ENCODE measurements at regions not wholly inside any gene's neighbourhood (a gene's known extent, or its start where the extent isn't known, plus 50 kb on each side); places are given as distances from the start of the nearest gene placed in this dataset.

- Mint-ChIP-seq H3K36me3 (no peaks in the 10 kb centered on the region), H3K4me1 (no peaks in the 10 kb centered on the region), H3K9me3 (no peaks in the 10 kb centered on the region), H3K4me3 (no peak overlapping the region), H3K27ac (no peak overlapping the region), H3K27me3 (peaks cover 0 to 29% (median 26%) of the 10 kb centered on the region in 3 donors)
- no peak for ATAC-seq (ENCODE audit: low read depth in 2 of 2)
- no peak for DNase-seq
Measured at GRCh38 chr10:78454123-78454645, 420.5 kb downstream of the RPS24 start.

DNA sequence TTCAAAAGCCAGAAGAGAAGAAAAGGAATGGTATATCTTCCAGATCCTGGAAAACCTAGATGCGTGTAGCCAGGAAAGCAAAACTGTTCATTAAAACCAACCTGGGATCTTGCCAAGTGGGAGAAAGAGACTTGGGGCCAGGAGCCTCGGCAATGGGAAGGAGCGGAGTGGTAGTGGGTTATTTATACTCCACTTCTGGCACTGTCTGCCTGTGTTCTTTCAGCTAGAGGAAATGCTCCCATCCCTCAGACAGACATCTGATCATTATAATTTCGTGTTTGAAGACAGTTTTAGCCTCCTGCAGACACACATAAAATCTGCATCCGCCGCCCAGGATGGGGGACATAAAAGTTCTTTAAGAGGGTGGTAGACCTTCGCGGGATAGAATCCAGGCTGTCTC is 421.6 kb downstream of the RPS24 start:
- no peak overlapping the region for H3K4me3 Mint-ChIP-seq
- H3K27ac Mint-ChIP-seq, result no peak overlapping the region
- DNase-seq (no peak), ATAC-seq (ENCODE audit: low read depth in 2 of 2) (no peak)
- H3K4me1 Mint-ChIP-seq, result no peaks in the 10 kb centered on the region
- no peaks in the 10 kb centered on the region for H3K9me3 Mint-ChIP-seq
- peaks cover 0 to 29% (median 26%) of the 10 kb centered on the region in 3 donors for H3K27me3 Mint-ChIP-seq
- H3K36me3 Mint-ChIP-seq, result no peaks in the 10 kb centered on the region

DNA sequence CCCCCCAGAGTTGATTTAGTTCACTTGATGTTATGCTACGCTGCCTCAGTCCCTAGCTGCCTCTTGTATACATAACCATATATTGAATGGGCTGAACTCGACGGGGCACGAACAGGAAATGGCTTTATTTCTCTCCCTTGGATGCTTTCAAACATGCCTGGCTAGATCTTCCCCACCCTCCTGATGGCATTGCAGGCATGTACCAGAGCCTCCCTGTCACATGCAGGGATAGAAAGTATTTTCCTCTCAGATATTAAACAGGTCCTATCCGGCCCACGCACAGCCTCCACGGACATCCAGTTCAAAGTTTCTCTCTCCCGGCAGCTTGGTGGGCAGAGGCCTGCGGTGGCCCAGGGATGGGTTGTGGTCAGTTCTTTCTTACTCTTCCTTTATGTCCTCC is 422.1 kb downstream of the RPS24 start:
- ATAC-seq (ENCODE audit: low read depth in 2 of 2) (no peak), DNase-seq (no peak)
- Mint-ChIP-seq H3K27ac (no peak overlapping the region), H3K36me3 (no peaks in the 10 kb centered on the region), H3K4me3 (no peak overlapping the region), H3K4me1 (no peaks in the 10 kb centered on the region), H3K9me3 (no peaks in the 10 kb centered on the region), H3K27me3 (peaks cover 0 to 25% (median 22%) of the 10 kb centered on the region in 3 donors)

GRCh38 chr10:78456649-78457400 is 423.2 kb downstream of the RPS24 start:
- Mint-ChIP-seq H3K4me1 (no peaks in the 10 kb centered on the region), H3K36me3 (no peaks in the 10 kb centered on the region), H3K9me3 (no peaks in the 10 kb centered on the region), H3K27me3 (peaks cover 0 to 30% (median 26%) of the 10 kb centered on the region in 3 donors), H3K4me3 (no peak overlapping the region), H3K27ac (no peak overlapping the region)
- DNase-seq, result no peak
- no peak for ATAC-seq (ENCODE audit: low read depth in 2 of 2)

DNA sequence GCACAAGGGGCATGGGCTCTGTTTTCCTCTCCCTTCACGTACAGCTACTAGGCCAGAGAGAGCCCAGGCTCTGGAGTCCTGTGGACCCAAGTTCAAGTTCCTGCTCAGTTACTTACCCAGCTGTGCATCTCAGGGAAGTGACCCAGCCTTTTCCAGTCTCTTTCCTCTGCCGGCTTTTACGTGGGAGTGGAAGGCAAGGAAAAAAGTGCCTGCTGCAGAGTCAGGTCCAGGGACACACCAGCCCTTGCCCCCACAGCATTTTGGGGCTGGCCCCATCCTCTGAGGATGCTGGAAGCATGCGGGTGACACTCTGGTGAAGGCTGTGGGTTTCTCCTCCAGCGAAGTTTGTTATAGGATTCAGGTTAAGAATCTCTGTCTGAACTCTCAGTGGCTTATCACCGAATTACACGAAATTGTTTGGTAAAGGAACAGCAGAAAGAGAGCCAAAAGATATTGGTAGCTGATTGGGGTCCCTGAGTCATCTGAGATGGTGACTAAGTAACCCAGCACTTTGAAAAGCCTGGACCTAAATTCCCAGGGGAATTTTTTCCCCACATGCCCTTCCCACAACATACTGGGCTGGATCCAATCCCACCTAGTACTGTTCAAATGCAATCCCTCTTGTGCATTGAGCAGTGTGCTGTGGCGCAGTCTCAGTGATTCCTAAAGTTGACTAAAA is 424.3 kb downstream of the RPS24 start:
- no peaks in the 10 kb centered on the region for H3K4me1 Mint-ChIP-seq
- H3K9me3 Mint-ChIP-seq, result no peaks in the 10 kb centered on the region
- H3K27ac Mint-ChIP-seq, result no peak overlapping the region
- ATAC-seq (ENCODE audit: low read depth in 2 of 2) (no peak), DNase-seq (no peak)
- H3K36me3 Mint-ChIP-seq, result no peaks in the 10 kb centered on the region
- no peak overlapping the region for H3K4me3 Mint-ChIP-seq
- peaks cover 0 to 36% (median 33%) of the 10 kb centered on the region in 3 donors for H3K27me3 Mint-ChIP-seq

DNA sequence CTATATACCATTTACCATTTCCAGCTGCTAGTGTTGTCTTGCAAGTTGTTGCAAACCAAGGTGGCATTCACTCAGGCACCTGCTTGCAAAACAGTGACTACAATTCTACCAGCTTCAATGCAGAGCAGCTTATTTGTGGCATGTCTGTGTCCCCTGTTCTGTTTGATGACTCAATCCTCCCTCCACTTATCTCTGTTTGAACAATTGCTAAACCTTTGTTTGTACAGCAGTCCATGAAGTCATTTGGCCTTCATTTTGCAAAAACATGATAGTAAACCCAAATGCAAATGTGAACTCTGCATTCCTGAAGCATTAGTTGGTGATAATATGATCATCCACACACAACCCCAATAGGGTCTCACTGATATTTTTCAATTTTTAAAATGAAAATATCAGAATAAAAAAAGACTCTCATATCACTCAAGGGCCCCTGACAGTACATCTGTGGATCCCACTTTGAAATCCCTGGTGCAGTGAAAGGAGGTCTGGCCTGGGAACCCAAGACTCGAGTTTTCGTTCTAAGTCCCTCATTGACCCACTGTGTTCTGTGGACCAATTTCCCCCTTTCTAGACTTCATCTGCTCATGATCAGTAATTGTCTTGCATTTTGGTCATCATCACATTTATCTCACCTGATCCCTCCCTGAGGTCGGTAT is 425.4 kb downstream of the RPS24 start:
- no peak overlapping the region for H3K27ac Mint-ChIP-seq
- ATAC-seq (ENCODE audit: low read depth in 2 of 2) (no peak), DNase-seq (no peak)
- no peak overlapping the region for H3K4me3 Mint-ChIP-seq
- H3K9me3 Mint-ChIP-seq, result no peaks in the 10 kb centered on the region
- no peaks in the 10 kb centered on the region for H3K4me1 Mint-ChIP-seq
- H3K27me3 Mint-ChIP-seq, result peaks cover 0 to 43% (median 27%) of the 10 kb centered on the region in 3 donors
- H3K36me3 Mint-ChIP-seq, result no peaks in the 10 kb centered on the region

- H3K9me3 Mint-ChIP-seq, result no peaks in the 10 kb centered on the region
- ATAC-seq (ENCODE audit: low read depth in 2 of 2) (no peak), DNase-seq (no peak)
- no peaks in the 10 kb centered on the region for H3K36me3 Mint-ChIP-seq
- H3K4me3 Mint-ChIP-seq, result no peak overlapping the region
- no peak overlapping the region for H3K27ac Mint-ChIP-seq
- H3K4me1 Mint-ChIP-seq, result no peaks in the 10 kb centered on the region
- peaks cover 0 to 44% (median 29%) of the 10 kb centered on the region in 3 donors for H3K27me3 Mint-ChIP-seq
Measured at GRCh38 chr10:78459639-78460037, 426.0 kb downstream of the RPS24 start.

DNA sequence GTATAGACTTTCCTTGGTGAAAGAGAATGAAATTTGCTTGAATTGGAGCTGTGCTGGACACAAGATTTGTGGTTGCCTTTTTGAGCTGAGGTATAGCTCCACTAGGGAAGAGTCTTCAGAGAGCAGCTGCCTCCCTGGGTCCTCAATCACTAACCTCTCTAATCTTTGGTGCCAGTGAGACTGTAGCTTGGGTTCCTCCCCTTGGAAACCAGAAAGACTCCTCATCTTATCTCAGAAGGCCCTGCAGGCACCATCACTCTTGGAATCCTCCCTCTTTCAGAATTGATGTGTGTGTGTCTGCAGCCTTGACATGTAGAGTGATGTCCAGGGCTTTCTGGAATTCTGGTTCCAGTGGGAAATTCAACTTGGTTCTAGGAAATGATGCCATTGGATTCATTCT is 426.5 kb downstream of the RPS24 start:
- Mint-ChIP-seq H3K36me3 (no peaks in the 10 kb centered on the region), H3K27ac (no peak overlapping the region), H3K4me3 (no peak overlapping the region), H3K27me3 (peaks cover 0 to 44% (median 31%) of the 10 kb centered on the region in 3 donors), H3K9me3 (no peaks in the 10 kb centered on the region), H3K4me1 (no peaks in the 10 kb centered on the region)
- ATAC-seq (ENCODE audit: low read depth in 2 of 2) (no peak), DNase-seq (no peak)

DNA sequence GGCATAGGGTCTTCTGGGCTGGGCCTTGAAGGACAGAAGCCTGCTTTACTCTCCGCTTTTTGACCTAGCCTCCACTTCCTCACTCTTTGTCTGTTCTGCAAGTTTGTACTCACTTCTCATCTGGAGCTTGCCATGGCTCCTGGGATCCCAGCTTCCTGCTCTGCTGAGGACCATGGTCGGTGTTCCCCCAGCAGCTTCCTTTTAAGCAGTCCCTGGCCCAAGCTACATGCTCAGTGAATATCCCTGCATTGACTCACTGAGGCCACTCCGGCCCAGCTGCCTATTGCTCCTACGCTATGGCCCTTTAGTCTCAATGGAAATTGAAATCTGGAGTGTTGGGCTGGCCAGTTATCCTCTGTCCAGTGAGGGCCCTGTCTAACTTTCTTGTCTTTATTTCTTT is 427.7 kb downstream of the RPS24 start:
- Mint-ChIP-seq H3K4me3 (no peak overlapping the region), H3K27ac (no peak overlapping the region), H3K4me1 (no peaks in the 10 kb centered on the region), H3K9me3 (no peaks in the 10 kb centered on the region), H3K36me3 (no peaks in the 10 kb centered on the region), H3K27me3 (peaks cover 0 to 32% (median 21%) of the 10 kb centered on the region in 3 donors)
- DNase-seq, result no peak
- no peak for ATAC-seq (ENCODE audit: low read depth in 2 of 2)

- H3K4me3 Mint-ChIP-seq, result no peak overlapping the region
Measured at GRCh38 chr10:78462176-78462575, 428.5 kb downstream of the RPS24 start.

GRCh38 chr10:78462726-78463228 is 429.1 kb downstream of the RPS24 start:
- peaks cover 0 to 6% (median 2%) of the 10 kb centered on the region in 7 donors for H3K9me3 Mint-ChIP-seq
- no peaks in the 10 kb centered on the region for H3K4me1 Mint-ChIP-seq
- DNase-seq (no peak), ATAC-seq (ENCODE audit: low read depth in 2 of 2) (no peak)
- H3K4me3 Mint-ChIP-seq, result no peak overlapping the region
- peaks cover 0 to 7% of the 10 kb centered on the region in 2 donors for H3K36me3 Mint-ChIP-seq
- peaks cover 0 to 32% (median 21%) of the 10 kb centered on the region in 3 donors for H3K27me3 Mint-ChIP-seq
- peak overlapping the region in 1 of 6 donors; percentile 14 for H3K27ac Mint-ChIP-seq

More at GRCh38 chr10:78462176-78462575, 428.5 kb downstream of the RPS24 start:
- no peak overlapping the region for H3K27ac Mint-ChIP-seq
- H3K9me3 Mint-ChIP-seq, result peaks cover 0 to under 1% (median 0%) of the 10 kb centered on the region in 7 donors
- H3K27me3 Mint-ChIP-seq, result peaks cover 0 to 32% (median 21%) of the 10 kb centered on the region in 3 donors
- DNase-seq (no peak), ATAC-seq (ENCODE audit: low read depth in 2 of 2) (no peak)
- H3K4me1 Mint-ChIP-seq, result no peaks in the 10 kb centered on the region
- H3K36me3 Mint-ChIP-seq, result peaks cover 0 to 1% of the 10 kb centered on the region in 2 donors

DNA sequence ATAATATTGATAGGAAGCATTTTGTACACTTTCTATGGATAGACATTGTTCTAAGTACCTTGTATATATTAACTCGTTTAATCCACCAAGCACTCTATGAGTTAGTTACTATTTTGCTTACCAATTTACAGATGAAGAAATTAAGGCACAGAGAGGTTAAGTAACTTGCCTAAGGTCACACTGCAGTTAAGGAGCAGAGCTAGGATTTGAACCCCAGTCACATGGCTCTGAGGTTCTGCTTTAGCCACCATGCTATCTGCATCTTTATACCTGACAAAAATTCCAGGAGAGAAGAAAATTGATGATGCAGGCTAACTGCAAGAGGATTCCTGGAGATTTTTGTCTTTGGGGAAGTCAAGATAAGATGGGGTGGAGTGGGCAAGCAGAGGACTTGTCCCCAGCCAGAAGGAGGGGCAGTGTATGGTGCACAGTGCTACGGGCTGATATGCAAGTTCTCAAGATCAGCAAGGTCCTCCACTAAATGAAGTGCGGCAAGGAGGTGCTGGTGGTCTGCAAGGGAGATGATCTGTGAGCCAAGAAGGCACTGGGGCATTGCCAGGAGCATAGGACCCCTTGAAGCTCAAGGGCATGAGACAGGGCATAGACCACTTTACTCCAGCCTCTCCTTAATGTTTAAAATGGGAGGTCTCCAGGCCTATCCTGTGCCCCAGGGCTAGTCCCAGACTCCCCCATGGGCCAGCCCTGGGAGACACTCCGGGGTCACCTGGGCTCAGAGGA is 430.6 kb downstream of the RPS24 start:
- Mint-ChIP-seq H3K4me3 (no peak overlapping the region), H3K27me3 (peaks cover 0 to 32% (median 21%) of the 10 kb centered on the region in 3 donors), H3K27ac (no peak overlapping the region), H3K36me3 (peaks cover 0 to 7% of the 10 kb centered on the region in 2 donors), H3K4me1 (no peaks in the 10 kb centered on the region), H3K9me3 (peaks cover 0 to 6% (median 2%) of the 10 kb centered on the region in 7 donors)
- ATAC-seq (ENCODE audit: low read depth in 2 of 2) (no peak), DNase-seq (no peak)

- no peaks in the 10 kb centered on the region for H3K4me1 Mint-ChIP-seq
- peaks cover 0 to 32% (median 21%) of the 10 kb centered on the region in 3 donors for H3K27me3 Mint-ChIP-seq
- peaks cover 0 to 7% of the 10 kb centered on the region in 2 donors for H3K36me3 Mint-ChIP-seq
- peaks cover 0 to 8% (median 2%) of the 10 kb centered on the region in 7 donors for H3K9me3 Mint-ChIP-seq
- H3K27ac Mint-ChIP-seq, result no peak overlapping the region
- DNase-seq (no peak), ATAC-seq (ENCODE audit: low read depth in 2 of 2) (no peak)
- H3K4me3 Mint-ChIP-seq, result no peak overlapping the region
Measured at GRCh38 chr10:78464856-78465267, 431.2 kb downstream of the RPS24 start.

Data from naive B cell (primary cell).